SK-N-SH treated with all-trans-retinoic acid at 6 μM for 48 hours (cell line): ENCODE measurements at regions not wholly inside any gene's neighbourhood (a gene's known extent, or its start where the extent isn't known, plus 50 kb on each side); places are given as distances from the start of the nearest gene placed in this dataset.

ENCODE experiments used
- ARNTL ChIP-seq: fragments of 450-650 bp; formaldehyde crosslinking; IDR thresholded peaks from 2 replicates; pipeline ENCODE4 v1.5.0; 2020; ENCODE audit warnings: low read depth, mild to moderate bottlenecking, moderate library complexity, borderline replicate concordance
- SNAI2 ChIP-seq: fragments of 250-450 bp; sonication (Bioruptor Pico); IDR thresholded peaks from 2 replicates; pipeline ENCODE4 v1.5.0; 2020; ENCODE audit warnings: mild to moderate bottlenecking, moderate library complexity

DNA sequence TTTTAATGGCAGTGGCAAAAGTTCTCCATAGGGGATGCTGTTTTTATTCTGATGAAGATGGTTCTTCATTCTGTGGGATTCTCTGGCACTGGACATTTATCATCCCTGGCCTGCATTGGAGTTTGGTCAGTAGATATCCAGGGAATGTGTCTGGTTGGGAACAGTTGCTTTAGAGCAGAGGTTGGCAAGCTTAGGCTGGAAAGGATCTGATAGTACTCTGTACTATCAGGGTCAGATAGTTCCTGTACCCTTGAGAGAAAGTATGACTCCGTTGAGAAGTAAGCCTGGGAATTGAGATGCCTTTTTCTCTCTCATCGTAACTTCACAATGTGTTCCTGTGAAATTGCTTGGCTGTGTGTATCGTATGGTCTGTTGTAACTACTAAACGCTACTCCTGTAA, 244.1 kb downstream of the POLR1F start:
- TF ChIP-seq ARNTL (CRISPR knock-in tag) (no peak), SNAI2 (CRISPR knock-in tag) (no peak)
